GM21390 (cell line): ENCODE measurements at regions not wholly inside any gene's neighbourhood (a gene's known extent, or its start where the extent isn't known, plus 50 kb on each side); places are given as distances from the start of the nearest gene placed in this dataset.

ENCODE experiments used
- ATAC-seq: cut with Tn5 transposase; IDR thresholded peaks from one replicate; pipeline ENCODE4 v1.9.1; 2021; ENCODE audit not compliant: unreplicated experiment

GRCh38 chr20:57950764-57951485 is 241.1 kb upstream of the PMEPA1 start:
- no peak for ATAC-seq

GRCh38 chr20:57948180-57948955 is 238.6 kb upstream of the PMEPA1 start:
- no peak for ATAC-seq

GRCh38 chr20:57947421-57948179 is 237.8 kb upstream of the PMEPA1 start:
- ATAC-seq: no peak

- no peak for ATAC-seq
Observed at GRCh38 chr20:57946559-57947315, 236.9 kb upstream of the PMEPA1 start.

GRCh38 chr20:57944988-57945387 is 235.2 kb upstream of the PMEPA1 start:
- ATAC-seq: no peak

- ATAC-seq: no peak
Observed at GRCh38 chr20:57943950-57944349, 234.1 kb upstream of the PMEPA1 start.

- ATAC-seq: no peak
Observed at GRCh38 chr20:57943291-57943690, 233.5 kb upstream of the PMEPA1 start.

- ATAC-seq: no peak
Observed at GRCh38 chr20:57941604-57942381, 232.0 kb upstream of the PMEPA1 start.

- no peak for ATAC-seq
Observed at GRCh38 chr20:57940868-57941522, 231.2 kb upstream of the PMEPA1 start.

- ATAC-seq: no peak
Observed at GRCh38 chr20:57940376-57940775, 230.6 kb upstream of the PMEPA1 start.

GRCh38 chr20:57939499-57939898 is 229.7 kb upstream of the PMEPA1 start:
- no peak for ATAC-seq

- ATAC-seq: no peak
Observed at GRCh38 chr20:57938158-57939108, 228.6 kb upstream of the PMEPA1 start.

- no peak for ATAC-seq
Observed at GRCh38 chr20:57936636-57937385, 227.0 kb upstream of the PMEPA1 start.

- no peak for ATAC-seq
Observed at GRCh38 chr20:57934913-57935312, 225.1 kb upstream of the PMEPA1 start.

GRCh38 chr20:57934007-57934805 is 224.4 kb upstream of the PMEPA1 start:
- ATAC-seq: no peak

GRCh38 chr20:57932227-57932864 is 222.5 kb upstream of the PMEPA1 start:
- ATAC-seq: no peak

GRCh38 chr20:57930351-57930750 is 220.5 kb upstream of the PMEPA1 start:
- no peak for ATAC-seq
